Psoas muscle (tissue), 7 donors: ENCODE measurements at regions not wholly inside any gene's neighbourhood (a gene's known extent, or its start where the extent isn't known, plus 50 kb on each side); places are given as distances from the start of the nearest gene placed in this dataset.

Experiments used
- ATAC-seq, 4 donors: fragments of 200-7000 bp; cut with Tn5 transposase; one replicate each; pipeline ENCODE4 v1.9.1; 2020; ENCODE audit warnings: moderate library complexity in 3 of 4, mild to moderate bottlenecking in 2 of 4
- DNase-seq, 2 donors: peaks; one replicate each; pipeline ENCODE4 v3.0.0-alpha.2; 2020
- H3K27ac ChIP-seq: fragments of 200-600 bp; one replicate; pipeline ENCODE4 v1.8.0; 2022
- H3K27me3 ChIP-seq, 3 donors: fragments of 200-600 bp in 1 of 3; one replicate each; pipeline versions ENCODE4 v1.6.1 to v1.8.0; 2013 to 2022; ENCODE audit warnings: low read length in 2 of 3, mild to moderate bottlenecking in 2 of 3, moderate library complexity in 1 of 3; ENCODE audit not compliant: insufficient read depth in 3 of 3
- H3K36me3 ChIP-seq, 2 donors: fragments of 200-600 bp in 1 of 2; one replicate each; pipeline versions ENCODE4 v1.6.1 to v1.8.0; 2013 to 2022; ENCODE audit warnings: low read depth in 1 of 2, mild to moderate bottlenecking in 1 of 2, moderate library complexity in 1 of 2; ENCODE audit not compliant: insufficient read depth in 1 of 2
- H3K4me1 ChIP-seq: fragments of 200-600 bp; one replicate; pipeline ENCODE4 v1.8.0; 2022
- H3K4me3 ChIP-seq: fragments of 200-600 bp; one replicate; pipeline ENCODE4 v1.8.0; 2022; ENCODE audit warnings: mild to moderate bottlenecking
- H3K9me3 ChIP-seq: fragments of 200-600 bp; one replicate; pipeline ENCODE4 v1.8.0; 2022
- WGBS, 3 donors: extraction: QIAGEN DNeasy Blood & Tissue Kit; methylation state at CpG; one replicate each; pipeline versions ENCODE4 v1.1.6 to v1.1.7; 2013; 5-methylcytosine and 5-hydroxymethylcytosine counted together
- intact Hi-C, 2 donors: fragments of 100-400 bp; cut with DNase I; formaldehyde crosslinking; loops; one replicate each; pipeline versions ENCODE4 v1.11.0 to v1.14.2; 2022
- TF ChIP-seq, protein P1 (sequence below): fragments of 200-600 bp; IDR thresholded peaks from one replicate; pipeline ENCODE4 v1.8.0; 2022; ENCODE audit warnings: antibody characterized with exemption
- donor health status: healthy with polysubstance abuse.
- donor health status: DM: no; HTN: no; CAD: no; lungs with moderate emphysema.
- donor health status: Bipolar disorder and iron deficiency.
- donor health status: healthy.
- donor health status: DM: yes; HTN: yes; CAD: no.
- donor health status: DM: no; HTN: no; CAD: no.
- donor health status: DM: yes; HTN: yes; CAD: no.

DNA sequence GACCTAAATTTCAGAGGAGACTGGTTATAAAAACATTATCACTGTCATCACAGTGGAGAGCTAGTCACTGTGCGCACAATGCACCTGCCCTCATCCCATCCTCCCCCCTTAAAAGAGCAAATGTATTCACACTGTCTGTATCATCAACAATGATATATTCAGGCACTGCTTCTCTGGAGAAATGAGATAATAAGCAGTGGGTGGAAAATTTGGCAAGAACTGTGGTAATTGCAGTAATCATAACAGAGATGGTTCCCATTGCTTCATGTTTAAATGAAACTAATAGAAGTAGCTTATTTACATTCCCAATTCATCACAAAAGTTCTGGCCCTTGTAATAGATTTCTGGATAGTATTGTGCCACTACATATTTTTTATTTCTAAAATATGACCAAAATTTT, 867.4 kb upstream of the ADGRL2 start:
- DNase-seq, result no peak
- Histone ChIP-seq H3K27ac (no peak overlapping the region), H3K27me3 (no peaks in the 10 kb centered on the region), H3K4me3 (no peak overlapping the region), H3K9me3 (peaks cover 4% of the 10 kb centered on the region), H3K4me1 (no peaks in the 10 kb centered on the region), H3K36me3 (no peaks in the 10 kb centered on the region)
- WGBS, 3 donors, result 77 to 84% (median 83%) methylated on average over 1 of the region's 1 CpG
- ATAC-seq, result no peak
- TF ChIP-seq, protein P1, sequence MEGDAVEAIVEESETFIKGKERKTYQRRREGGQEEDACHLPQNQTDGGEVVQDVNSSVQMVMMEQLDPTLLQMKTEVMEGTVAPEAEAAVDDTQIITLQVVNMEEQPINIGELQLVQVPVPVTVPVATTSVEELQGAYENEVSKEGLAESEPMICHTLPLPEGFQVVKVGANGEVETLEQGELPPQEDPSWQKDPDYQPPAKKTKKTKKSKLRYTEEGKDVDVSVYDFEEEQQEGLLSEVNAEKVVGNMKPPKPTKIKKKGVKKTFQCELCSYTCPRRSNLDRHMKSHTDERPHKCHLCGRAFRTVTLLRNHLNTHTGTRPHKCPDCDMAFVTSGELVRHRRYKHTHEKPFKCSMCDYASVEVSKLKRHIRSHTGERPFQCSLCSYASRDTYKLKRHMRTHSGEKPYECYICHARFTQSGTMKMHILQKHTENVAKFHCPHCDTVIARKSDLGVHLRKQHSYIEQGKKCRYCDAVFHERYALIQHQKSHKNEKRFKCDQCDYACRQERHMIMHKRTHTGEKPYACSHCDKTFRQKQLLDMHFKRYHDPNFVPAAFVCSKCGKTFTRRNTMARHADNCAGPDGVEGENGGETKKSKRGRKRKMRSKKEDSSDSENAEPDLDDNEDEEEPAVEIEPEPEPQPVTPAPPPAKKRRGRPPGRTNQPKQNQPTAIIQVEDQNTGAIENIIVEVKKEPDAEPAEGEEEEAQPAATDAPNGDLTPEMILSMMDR, result no peak
- intact Hi-C loops, result no loop called here

DNA sequence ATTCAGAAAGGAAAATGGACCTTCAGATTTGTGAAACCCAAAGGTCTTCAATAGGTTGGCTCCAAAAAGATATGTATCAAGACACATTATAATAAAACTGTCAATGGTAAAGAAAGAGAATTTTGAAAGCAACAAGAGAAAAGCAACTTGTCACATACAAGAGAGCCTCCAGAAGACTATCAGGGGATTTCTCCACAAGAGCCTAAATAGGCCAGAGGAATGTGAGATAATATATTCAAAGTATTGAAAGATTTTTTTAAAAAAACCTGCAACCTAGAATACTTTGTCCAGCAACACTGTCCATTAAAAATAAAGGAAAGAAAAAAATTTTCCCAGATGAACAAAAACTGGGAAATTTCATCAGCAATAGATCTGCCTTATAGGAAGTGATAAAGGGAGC, 869.6 kb upstream of the ADGRL2 start:
- TF ChIP-seq, protein P1, result no peak
- ATAC-seq (no peak), DNase-seq (no peak)
- Histone ChIP-seq H3K36me3 (no peaks in the 10 kb centered on the region), H3K27me3 (no peaks in the 10 kb centered on the region), H3K9me3 (peaks cover 4% of the 10 kb centered on the region), H3K4me1 (no peaks in the 10 kb centered on the region), H3K27ac (no peak overlapping the region), H3K4me3 (no peak overlapping the region)
- intact Hi-C loops, result no loop called here

DNA sequence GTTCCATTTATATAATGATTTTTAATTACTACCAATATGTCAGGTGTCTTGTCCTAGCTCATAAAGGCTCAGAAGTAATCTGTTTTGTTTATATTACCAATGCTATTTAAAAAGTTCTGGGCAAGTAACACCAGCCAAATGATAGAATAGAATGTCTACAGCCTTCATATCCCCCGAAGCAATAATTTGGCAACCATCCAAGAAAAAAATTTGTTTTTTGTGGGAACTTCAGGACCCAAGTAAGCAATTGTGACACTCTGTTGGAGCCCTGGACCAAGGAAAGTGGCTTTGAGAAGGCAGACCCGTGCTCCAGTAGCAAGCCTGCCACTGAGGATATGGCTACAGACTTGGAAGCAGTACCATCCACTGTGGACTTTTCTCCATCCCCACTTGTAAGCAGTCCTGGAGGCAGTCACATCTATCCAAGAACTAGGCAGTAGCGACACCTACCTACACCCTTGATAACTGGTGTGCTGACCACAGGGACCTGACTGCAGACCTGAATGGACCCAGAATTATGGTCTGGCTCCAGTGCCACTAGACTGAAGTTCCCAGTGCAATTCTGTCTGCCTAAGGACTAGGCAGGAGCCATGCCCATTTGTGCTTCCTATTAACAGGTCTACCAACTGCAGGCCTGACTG, 870.7 kb upstream of the ADGRL2 start:
- Histone ChIP-seq H3K27me3 (no peaks in the 10 kb centered on the region), H3K36me3 (no peaks in the 10 kb centered on the region), H3K4me1 (no peaks in the 10 kb centered on the region), H3K27ac (no peak overlapping the region), H3K4me3 (no peak overlapping the region), H3K9me3 (peaks cover 4% of the 10 kb centered on the region)
- DNase-seq (no peak), ATAC-seq (no peak)
- 68 to 74% (median 70%) methylated on average over 3 of the region's 3 CpGs for WGBS, 3 donors
- intact Hi-C loops, result no loop called here
- TF ChIP-seq, protein P1, result no peak

DNA sequence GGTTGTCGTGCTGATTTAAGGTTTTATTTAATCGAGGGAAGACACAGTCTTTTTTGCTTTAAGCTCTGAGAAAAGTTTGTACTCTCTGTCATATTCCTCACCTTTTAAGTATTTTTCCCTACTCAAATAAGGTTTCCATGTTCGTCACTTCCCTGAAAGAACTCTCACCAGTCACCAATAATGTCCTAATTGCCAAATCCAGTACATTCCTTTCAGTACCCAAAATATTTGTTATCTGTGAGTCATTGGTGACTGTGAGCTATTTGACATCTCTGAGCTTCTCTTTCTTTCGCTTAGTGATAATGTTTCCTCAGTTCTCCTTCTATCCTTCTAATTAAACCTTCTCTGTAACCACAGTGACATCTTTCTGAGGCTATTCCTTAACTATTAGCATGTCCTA, 874.2 kb upstream of the ADGRL2 start:
- Histone ChIP-seq H3K9me3 (peaks cover 4% of the 10 kb centered on the region), H3K27ac (no peak overlapping the region), H3K36me3 (no peaks in the 10 kb centered on the region), H3K27me3 (no peaks in the 10 kb centered on the region), H3K4me3 (no peak overlapping the region), H3K4me1 (no peaks in the 10 kb centered on the region)
- intact Hi-C loops, result no loop called here
- DNase-seq (no peak), ATAC-seq (no peak)
- 86 to 89% (median 88%) methylated on average over 4 of the region's 4 CpGs for WGBS, 3 donors
- TF ChIP-seq, protein P1, result no peak

DNA sequence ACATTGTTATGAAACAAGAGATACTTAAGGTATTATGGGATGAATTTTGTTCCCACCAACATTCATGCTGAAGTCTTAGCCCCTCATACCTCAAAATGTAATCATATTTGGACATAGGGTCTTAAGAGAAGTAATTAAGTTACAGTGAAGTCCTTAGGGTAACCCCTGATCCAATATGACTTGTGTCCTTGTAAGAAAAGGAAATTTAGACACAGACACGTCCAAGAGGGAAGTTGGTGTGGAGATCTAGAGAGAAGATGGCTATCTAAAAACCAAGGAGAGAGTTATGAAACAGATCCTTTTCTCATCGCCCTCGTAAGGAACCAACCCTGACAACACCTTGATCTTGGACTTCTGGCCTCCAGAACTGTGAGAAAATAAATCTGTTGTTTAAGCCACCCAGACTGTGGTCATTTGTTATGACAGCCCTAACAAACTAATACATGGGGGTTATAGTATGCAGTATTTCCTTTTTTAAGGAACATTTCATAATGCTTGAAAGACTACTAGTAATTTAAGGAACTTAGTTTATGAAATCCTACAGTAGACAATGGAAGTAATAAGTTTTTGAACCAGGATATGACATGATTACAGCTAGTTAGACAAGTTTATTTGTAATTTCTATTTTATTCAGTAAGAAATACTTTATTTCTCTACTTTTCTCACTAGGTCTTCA, 875.5 kb upstream of the ADGRL2 start:
- no peak for ATAC-seq
- no peak overlapping the region for H3K4me3 ChIP-seq
- H3K27me3 ChIP-seq, result no peaks in the 10 kb centered on the region
- TF ChIP-seq, protein P1, result no peak
- H3K36me3 ChIP-seq, result no peaks in the 10 kb centered on the region
- no peaks in the 10 kb centered on the region for H3K9me3 ChIP-seq
- no peak overlapping the region for H3K27ac ChIP-seq
- no peaks in the 10 kb centered on the region for H3K4me1 ChIP-seq
- intact Hi-C loops, result no loop called here
- DNase-seq, result no peak
- WGBS, 3 donors, result 81 to 87% (median 85%) methylated on average over 3 of the region's 3 CpGs
